ENCODE measurements at regions not wholly inside any gene's neighbourhood (a gene's known extent, or its start where the extent isn't known, plus 50 kb on each side); places are given as distances from the start of the nearest gene placed in this dataset.

GRCh38 chr11:114977651-114978050 lies 299.3 kb downstream of the NXPE2 start:
- TF ChIP-seq CTCF (conservative IDR thresholded peaks at IDR 0.05 in 1 of 2, IDR thresholded peaks at IDR 0.05 in 1 of 2; ENCODE audit: low read depth in 1 of 2, low read length in 2 of 2) (no peak), EZH2 (IDR thresholded peaks at IDR 0.05; ENCODE audit: low read length, missing control alignments) (no peak)
